ENCODE measurements at regions not wholly inside any gene's neighbourhood (a gene's known extent, or its start where the extent isn't known, plus 50 kb on each side); places are given as distances from the start of the nearest gene placed in this dataset.

GRCh38 chr1:99461499-99461898, 184.4 kb upstream of the PALMD start:
- DNase-seq (ENCODE audit: low spot score) (no peak), ATAC-seq (no peak), FAIRE-seq (no peak)
- Histone ChIP-seq H2AFZ (ENCODE audit: low read length) (no peak overlapping the region), H3K9me3 (ENCODE audit: low read length) (no peaks in the 10 kb centered on the region), H3K27me3 (ENCODE audit: control insufficient read depth in 1 of 2, insufficient read depth in 2 of 2, low read length in 2 of 2) (no peaks in the 10 kb centered on the region), H3K27ac (ENCODE audit: extremely low read length, insufficient read depth, low read length) (no peak overlapping the region), H3K4me2 (ENCODE audit: low read depth, low read length) (no peak overlapping the region), H3K4me3 (replicated peaks in 1 of 3; ENCODE audit: insufficient read depth in 1 of 3, low read depth in 2 of 3, low read length in 3 of 3) (no peak overlapping the region), H4K20me1 (ENCODE audit: insufficient read depth, low read length) (no peaks in the 10 kb centered on the region), H3K9ac (ENCODE audit: insufficient read depth, low read depth, low read length) (no peak overlapping the region), H3K36me3 (replicated peaks in 1 of 2; ENCODE audit: control insufficient read depth in 1 of 2, insufficient read depth in 2 of 2, low read length in 2 of 2) (no peaks in the 10 kb centered on the region), H3K79me2 (ENCODE audit: insufficient read depth, low read length) (no peaks in the 10 kb centered on the region), H3K4me1 (ENCODE audit: insufficient read depth, low read length) (no peaks in the 10 kb centered on the region)
- CTCF ChIA-PET (ENCODE audit: low intra/inter-chr PET ratio, low total read pairs), result no interaction called here
- TF ChIP-seq TMF1 (CRISPR knock-in tag; IDR thresholded peaks at IDR 0.05; ENCODE audit: low read depth) (no peak), ZNF281 (CRISPR knock-in tag; IDR thresholded peaks at IDR 0.05; ENCODE audit: borderline replicate concordance) (no peak), IRF2 (CRISPR knock-in tag; IDR thresholded peaks at IDR 0.05) (no peak), KAT8 (CRISPR knock-in tag; IDR thresholded peaks at IDR 0.05) (no peak), FOXK2 (IDR thresholded peaks at IDR 0.05) (no peak), PHF5A (CRISPR knock-in tag; IDR thresholded peaks at IDR 0.05; ENCODE audit: low read depth, unreplicated experiment) (no peak), ZNF354B (CRISPR knock-in tag; IDR thresholded peaks at IDR 0.05) (no peak), ZNF329 (CRISPR knock-in tag; IDR thresholded peaks at IDR 0.05; ENCODE audit: low read depth) (no peak), ZNF292 (CRISPR knock-in tag; IDR thresholded peaks at IDR 0.05; ENCODE audit: borderline replicate concordance, low read depth) (no peak), MIXL1 (CRISPR knock-in tag; IDR thresholded peaks at IDR 0.05) (no peak), ZNF891 (CRISPR knock-in tag; IDR thresholded peaks at IDR 0.05) (no peak), LCORL (IDR thresholded peaks at IDR 0.05) (no peak), LCORL (CRISPR knock-in tag; IDR thresholded peaks at IDR 0.05) (no peak), PAX8 (CRISPR knock-in tag; IDR thresholded peaks at IDR 0.05; ENCODE audit: borderline replicate concordance) (no peak), NFIC (IDR thresholded peaks at IDR 0.05; ENCODE audit: low read length) (no peak), ZNF614 (CRISPR knock-in tag; IDR thresholded peaks at IDR 0.05; ENCODE audit: borderline replicate concordance) (no peak)
- no TSS peak for BruUV-seq (replicated peaks)
- intact Hi-C loops (cut with micrococcal nuclease; ENCODE audit: unreplicated experiment) (no loop called here), in situ Hi-C loops (cut with HindIII; ENCODE audit: extremely low pct_ligation_motif_present, low pct_unique_long_range_greater_than_20kb) (no loop called here)
- 100% methylated on average over 1 of the region's 2 CpGs for WGBS (ENCODE audit: low lambda C conversion rate)
- POLR2A ChIA-PET, result no interaction called here
